Activated CD8-positive, alpha-beta T cell treated with anti-CD3 and anti-CD28 coated beads for 36 hours (primary cell): ENCODE measurements at regions not wholly inside any gene's neighbourhood (a gene's known extent, or its start where the extent isn't known, plus 50 kb on each side); places are given as distances from the start of the nearest gene placed in this dataset.
"Not testable (repeated sequence)": the region's sequence is repeated elsewhere in the genome, so short reads cannot be mapped to it uniquely, and the experiment has no call there.

Source experiments
- ATAC-seq: fragments of 200-7000 bp; cut with Tn5 transposase; one replicate; pipeline ENCODE4 v1.10.0; 2021; ENCODE audit warnings: mild to moderate bottlenecking, moderate library complexity
- CTCF ChIA-PET: fragments of 350-600 bp; sonication (Branson Sonifier 250); formaldehyde crosslinking; loops from one replicate; lab custom pipeline; 2021; ENCODE audit warnings: antibody characterized with exemption; lab: Charles Lee
- POLR2A ChIA-PET: fragments of 350-600 bp; sonication (Branson Sonifier 250); formaldehyde crosslinking; loops from one replicate; lab custom pipeline; 2021; ENCODE audit warnings: antibody characterized with exemption; lab: Charles Lee
- DNase-seq: peaks from one replicate; pipeline ENCODE4 v3.0.0-alpha.2; 2020
- H3K27ac Mint-ChIP-seq: one replicate; pipeline ENCODE4 v1.8.0; 2021; ENCODE audit warnings: mild to moderate bottlenecking, mixed read lengths
- H3K27me3 Mint-ChIP-seq: one replicate; pipeline ENCODE4 v1.8.0; 2021; ENCODE audit warnings: mixed read lengths
- H3K36me3 Mint-ChIP-seq: one replicate; pipeline ENCODE4 v1.8.0; 2021; ENCODE audit warnings: low read depth, mixed read lengths
- H3K4me1 Mint-ChIP-seq: one replicate; pipeline ENCODE4 v1.8.0; 2021; ENCODE audit warnings: low read depth, mixed read lengths
- H3K4me3 Mint-ChIP-seq: one replicate; pipeline ENCODE4 v1.8.0; 2021; ENCODE audit warnings: mild to moderate bottlenecking, moderate library complexity, mixed read lengths
- H3K9me3 Mint-ChIP-seq: one replicate; pipeline ENCODE4 v1.8.0; 2021; ENCODE audit warnings: mixed read lengths
- intact Hi-C: fragments of 100-400 bp; cut with micrococcal nuclease; formaldehyde crosslinking; loops from one replicate; pipeline ENCODE4 v1.10.0; 2022
- TF ChIP-seq, protein P1 (sequence below): fragments of 200-600 bp; IDR thresholded peaks from one replicate; pipeline ENCODE4 v1.8.0; 2022; ENCODE audit warnings: antibody characterized with exemption, mild to moderate bottlenecking

DNA sequence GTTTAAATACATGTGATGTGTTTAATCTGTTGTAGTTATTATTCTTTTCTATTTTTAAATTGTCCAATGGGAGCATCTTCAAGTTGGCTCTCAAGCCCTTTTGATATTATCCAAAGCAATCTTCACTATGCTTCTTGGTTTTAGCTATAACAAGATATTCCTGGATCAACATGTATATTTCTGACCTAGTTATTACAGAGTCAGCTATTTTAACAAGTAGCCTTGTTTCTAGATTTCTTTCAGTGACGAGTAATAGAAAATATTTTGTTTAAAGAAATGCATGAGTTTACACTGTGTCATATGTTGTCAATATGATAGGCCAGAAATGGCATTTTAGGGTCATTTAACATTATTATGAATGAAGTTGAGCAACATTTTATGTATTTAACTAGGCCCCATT lies 421.8 kb upstream of the MAP2 start:
- intact Hi-C loops = no loop called here
- Mint-ChIP-seq H3K27ac (no peak overlapping the region), H3K9me3 (peaks cover 15% of the 10 kb centered on the region), H3K4me1 (no peaks in the 10 kb centered on the region), H3K4me3 (no peak overlapping the region), H3K36me3 (no peaks in the 10 kb centered on the region), H3K27me3 (no peaks in the 10 kb centered on the region)
- CTCF ChIA-PET = no interaction called here
- POLR2A ChIA-PET = no interaction called here
- TF ChIP-seq, protein P1, sequence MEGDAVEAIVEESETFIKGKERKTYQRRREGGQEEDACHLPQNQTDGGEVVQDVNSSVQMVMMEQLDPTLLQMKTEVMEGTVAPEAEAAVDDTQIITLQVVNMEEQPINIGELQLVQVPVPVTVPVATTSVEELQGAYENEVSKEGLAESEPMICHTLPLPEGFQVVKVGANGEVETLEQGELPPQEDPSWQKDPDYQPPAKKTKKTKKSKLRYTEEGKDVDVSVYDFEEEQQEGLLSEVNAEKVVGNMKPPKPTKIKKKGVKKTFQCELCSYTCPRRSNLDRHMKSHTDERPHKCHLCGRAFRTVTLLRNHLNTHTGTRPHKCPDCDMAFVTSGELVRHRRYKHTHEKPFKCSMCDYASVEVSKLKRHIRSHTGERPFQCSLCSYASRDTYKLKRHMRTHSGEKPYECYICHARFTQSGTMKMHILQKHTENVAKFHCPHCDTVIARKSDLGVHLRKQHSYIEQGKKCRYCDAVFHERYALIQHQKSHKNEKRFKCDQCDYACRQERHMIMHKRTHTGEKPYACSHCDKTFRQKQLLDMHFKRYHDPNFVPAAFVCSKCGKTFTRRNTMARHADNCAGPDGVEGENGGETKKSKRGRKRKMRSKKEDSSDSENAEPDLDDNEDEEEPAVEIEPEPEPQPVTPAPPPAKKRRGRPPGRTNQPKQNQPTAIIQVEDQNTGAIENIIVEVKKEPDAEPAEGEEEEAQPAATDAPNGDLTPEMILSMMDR = no peak
- ATAC-seq (no peak), DNase-seq (no peak)

DNA sequence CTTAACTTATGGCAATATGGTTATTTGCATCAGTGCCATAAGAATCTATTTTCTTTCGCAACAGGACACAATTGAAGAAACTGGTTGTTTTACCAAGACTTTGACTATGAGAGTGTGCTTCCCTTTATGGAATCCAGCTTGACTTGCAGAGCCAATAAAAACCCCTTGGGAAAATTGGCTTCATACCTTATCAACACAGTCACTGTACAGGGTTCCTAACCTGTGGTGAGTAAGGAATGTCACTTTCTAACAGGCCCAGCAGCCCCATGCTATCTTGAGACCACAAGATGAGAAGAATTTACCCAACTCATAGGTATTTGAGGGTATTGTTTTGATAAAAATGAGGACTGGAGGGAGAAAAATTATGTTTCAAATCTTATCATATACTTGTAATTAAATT lies 418.5 kb upstream of the MAP2 start:
- Mint-ChIP-seq H3K9me3 (peaks cover 17% of the 10 kb centered on the region), H3K36me3 (no peaks in the 10 kb centered on the region), H3K4me1 (no peaks in the 10 kb centered on the region), H3K27ac (no peak overlapping the region), H3K27me3 (no peaks in the 10 kb centered on the region), H3K4me3 (no peak overlapping the region)
- intact Hi-C loops = no loop called here
- DNase-seq = no peak
- ChIA-PET CTCF (interaction anchor here (0.7 kb wide), 1 partner anchor 11 kb away, joined by 3 read pairs; no protein-coding TSS in a partner anchor), POLR2A (no interaction called here)
- TF ChIP-seq, protein P1 = no peak
- no peak for ATAC-seq

- ChIA-PET POLR2A (no interaction called here), CTCF (no interaction called here)
- Mint-ChIP-seq H3K4me1 (no peaks in the 10 kb centered on the region), H3K27me3 (no peaks in the 10 kb centered on the region), H3K4me3 (no peak overlapping the region), H3K36me3 (no peaks in the 10 kb centered on the region), H3K9me3 (peaks cover 15% of the 10 kb centered on the region), H3K27ac (no peak overlapping the region)
- DNase-seq (no peak), ATAC-seq (no peak)
- intact Hi-C loops = no loop called here
- TF ChIP-seq, protein P1 = no peak
Measured at GRCh38 chr2:209008636-209009287, 415.1 kb upstream of the MAP2 start.

DNA sequence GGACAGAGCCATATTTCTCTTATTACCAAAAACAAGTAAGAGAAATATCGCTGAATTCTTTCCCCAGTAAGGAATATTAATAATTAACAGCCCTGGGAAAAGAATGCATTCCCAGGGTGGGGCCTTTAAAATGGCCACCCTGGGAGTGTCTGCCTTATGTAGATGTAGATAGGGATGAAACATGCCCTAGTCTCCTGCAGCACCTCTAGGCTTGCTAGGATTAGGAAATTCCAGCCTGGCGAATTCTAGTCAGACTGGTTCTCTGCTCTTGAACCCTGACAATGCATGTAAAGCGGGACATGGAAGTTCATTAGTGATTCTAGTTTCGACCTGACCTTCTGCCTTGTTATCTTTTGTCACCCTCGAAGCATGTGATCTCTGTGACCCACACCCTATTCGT lies 405.2 kb upstream of the MAP2 start:
- H3K27me3 Mint-ChIP-seq, H3K36me3 Mint-ChIP-seq, ATAC-seq, H3K4me1 Mint-ChIP-seq, DNase-seq, POLR2A ChIA-PET, intact Hi-C loops, H3K27ac Mint-ChIP-seq, H3K4me3 Mint-ChIP-seq, CTCF ChIA-PET, H3K9me3 Mint-ChIP-seq: not testable (repeated sequence)

DNA sequence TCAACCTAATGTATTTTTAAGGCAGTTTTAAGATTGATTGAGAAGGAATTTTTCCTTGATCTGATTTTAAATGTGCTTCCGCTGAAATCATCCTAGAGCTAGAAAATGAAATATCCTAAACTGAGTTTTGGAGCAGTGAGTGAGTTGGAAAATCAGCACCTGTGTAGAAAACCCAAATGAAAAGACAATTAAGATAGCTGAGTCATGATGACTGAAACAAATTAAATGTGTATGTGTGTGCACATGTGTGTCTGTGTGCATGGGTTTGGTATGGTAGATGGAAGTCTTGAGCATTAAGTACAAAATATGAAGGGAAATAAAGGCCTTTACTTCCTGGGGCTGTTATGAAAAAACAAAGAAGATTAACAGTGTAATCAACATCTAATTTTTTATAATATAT lies 394.6 kb upstream of the MAP2 start:
- no peaks in the 10 kb centered on the region for H3K27me3 Mint-ChIP-seq
- H3K27ac Mint-ChIP-seq = no peak overlapping the region
- no peaks in the 10 kb centered on the region for H3K4me1 Mint-ChIP-seq
- no peak for DNase-seq
- H3K9me3 Mint-ChIP-seq = peaks cover 3% of the 10 kb centered on the region
- TF ChIP-seq, protein P1 = no peak
- H3K4me3 Mint-ChIP-seq = no peak overlapping the region
- ATAC-seq = no peak
- CTCF ChIA-PET = no interaction called here
- no peaks in the 10 kb centered on the region for H3K36me3 Mint-ChIP-seq
- intact Hi-C loops = no loop called here
- POLR2A ChIA-PET = no interaction called here

DNA sequence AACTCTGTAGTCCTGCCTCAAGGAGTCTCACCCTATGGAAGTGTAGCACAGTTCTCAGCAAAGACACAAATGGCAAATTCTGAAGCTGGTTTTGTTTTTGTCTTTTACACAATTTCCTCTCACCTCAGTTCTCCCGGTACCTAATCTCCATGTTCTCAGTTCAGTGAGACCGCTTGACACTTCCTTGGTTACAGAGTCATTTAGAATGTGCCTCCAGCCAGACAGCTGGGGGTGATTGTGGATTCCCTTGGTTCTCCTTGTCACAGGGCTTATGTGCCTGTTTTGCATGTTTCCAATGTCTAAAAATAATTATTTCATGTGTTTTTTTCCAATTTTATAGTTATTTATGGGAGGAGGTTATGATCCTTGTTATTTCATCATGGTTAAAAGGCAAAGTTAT lies 379.5 kb upstream of the MAP2 start:
- no peaks in the 10 kb centered on the region for H3K9me3 Mint-ChIP-seq
- no peak overlapping the region for H3K27ac Mint-ChIP-seq
- ChIA-PET CTCF (no interaction called here), POLR2A (no interaction called here)
- ATAC-seq (no peak), DNase-seq (no peak)
- no peaks in the 10 kb centered on the region for H3K36me3 Mint-ChIP-seq
- H3K4me1 Mint-ChIP-seq = no peaks in the 10 kb centered on the region
- no peak overlapping the region for H3K4me3 Mint-ChIP-seq
- TF ChIP-seq, protein P1 = no peak
- intact Hi-C loops = no loop called here
- no peaks in the 10 kb centered on the region for H3K27me3 Mint-ChIP-seq
